Omental fat pad (tissue), 3 donors: ENCODE measurements at regions not wholly inside any gene's neighbourhood (a gene's known extent, or its start where the extent isn't known, plus 50 kb on each side); places are given as distances from the start of the nearest gene placed in this dataset.

Source experiments
- ATAC-seq: fragments of 150-250 bp; one replicate; pipeline ENCODE4 v1.9.1; 2016; ENCODE audit warnings: mild to moderate bottlenecking, moderate library complexity; ENCODE audit not compliant: low FRiP score
- DNase-seq: peaks from one replicate; pipeline ENCODE4 v3.0.0-alpha.2; 2019; ENCODE audit warnings: low spot score
- CTCF ChIP-seq, 3 donors: fragments of 450-650 bp; IDR thresholded peaks; one replicate each; pipeline ENCODE4 v1.5.1; 2016 to 2017; ENCODE audit warnings: antibody characterized with exemption in 3 of 3, mild to moderate bottlenecking in 3 of 3, moderate library complexity in 2 of 3

- no peak for TF ChIP-seq CTCF (IDR thresholded peaks at IDR 0.05)
- ATAC-seq (no peak), DNase-seq (no peak)
Measured at GRCh38 chr10:112871021-112871420, 79.0 kb upstream of the TCF7L2 start.

GRCh38 chr10:112872728-112873127 lies 77.3 kb upstream of the TCF7L2 start:
- no peak for DNase-seq
- no peak for TF ChIP-seq CTCF (IDR thresholded peaks at IDR 0.05)
- no peak for ATAC-seq

- no peak for TF ChIP-seq CTCF (IDR thresholded peaks at IDR 0.05)
- DNase-seq = no peak
- no peak for ATAC-seq
Measured at GRCh38 chr10:112873541-112873940, 76.5 kb upstream of the TCF7L2 start.

- DNase-seq (no peak), ATAC-seq (no peak)
- no peak for TF ChIP-seq CTCF (IDR thresholded peaks at IDR 0.05)
Measured at GRCh38 chr10:112874982-112875381, 75.1 kb upstream of the TCF7L2 start.

GRCh38 chr10:112875476-112876267 lies 74.4 kb upstream of the TCF7L2 start:
- DNase-seq (no peak), ATAC-seq (no peak)
- TF ChIP-seq CTCF (IDR thresholded peaks at IDR 0.05) = no peak

- DNase-seq = no peak
- no peak for ATAC-seq
- TF ChIP-seq CTCF (IDR thresholded peaks at IDR 0.05) = no peak
Measured at GRCh38 chr10:112880633-112881530, 69.2 kb upstream of the TCF7L2 start.
